ENCODE measurements at regions not wholly inside any gene's neighbourhood (a gene's known extent, or its start where the extent isn't known, plus 50 kb on each side); places are given as distances from the start of the nearest gene placed in this dataset.
A peak's percentile ranks its signal among the peaks of the same experiment; 100 is the strongest.

DNA sequence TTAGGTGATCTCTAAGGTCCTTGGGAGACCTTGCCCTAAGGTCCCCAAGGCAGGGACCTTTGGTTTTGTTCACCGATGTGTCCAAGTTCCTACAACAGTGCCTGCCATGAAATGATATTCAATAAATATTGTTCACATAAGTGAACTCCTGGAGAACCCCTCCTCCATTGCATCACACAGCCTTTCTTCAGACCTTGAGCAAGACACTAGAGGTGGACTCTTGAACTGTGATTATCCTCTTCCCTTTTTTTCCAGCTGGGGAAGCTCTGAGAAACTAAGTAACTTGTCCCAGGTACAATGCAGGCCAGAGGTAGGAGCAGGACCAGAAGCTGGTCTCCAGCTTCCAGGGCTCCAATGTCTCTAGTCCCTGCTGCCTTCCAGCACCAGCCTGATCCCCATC lies 76.6 kb upstream of the LMO1 start:
- no peak for DNase-seq (ENCODE audit: low read depth)

DNA sequence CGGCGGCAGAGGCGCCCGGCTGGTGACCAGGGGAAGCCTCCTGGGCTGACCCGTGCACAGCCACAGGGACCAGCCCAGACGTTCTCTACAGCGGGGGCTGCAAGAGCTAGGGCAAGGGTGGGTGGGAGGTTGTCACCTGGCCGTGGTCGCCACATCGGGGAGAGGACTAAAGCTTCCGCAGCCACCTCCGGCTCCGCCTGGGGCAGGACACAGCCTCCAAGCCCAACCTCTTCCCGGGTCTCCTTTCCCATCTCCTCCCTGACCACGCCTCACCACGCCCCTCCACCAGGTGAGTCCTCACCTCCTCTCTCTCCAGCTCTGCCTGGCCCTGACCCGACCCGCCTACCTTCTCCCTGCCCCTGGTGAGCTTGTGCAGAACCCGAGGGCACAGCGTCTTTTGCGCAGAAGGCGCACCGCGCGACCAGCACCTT lies 75.9 kb upstream of the LMO1 start:
- no peak for DNase-seq (ENCODE audit: low read depth)

DNA sequence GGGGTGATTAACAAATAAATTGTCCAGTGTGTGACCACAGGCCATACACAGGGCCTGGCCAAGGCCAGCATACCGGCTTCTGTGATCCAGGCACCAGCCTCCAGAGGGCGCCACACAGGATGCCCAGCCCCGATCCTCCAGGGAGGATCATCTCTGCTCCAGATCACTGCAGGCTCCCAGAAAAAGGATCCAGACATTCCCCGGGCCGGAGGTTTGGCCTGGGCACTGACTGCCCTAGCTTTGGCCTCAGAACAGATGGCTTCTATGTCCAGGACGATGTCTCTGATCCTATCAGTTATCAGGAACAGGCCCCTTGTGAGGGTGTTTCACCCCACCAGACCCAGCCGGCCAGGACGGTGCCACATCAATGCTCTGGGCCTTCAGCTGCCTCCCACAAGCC lies 74.5 kb upstream of the LMO1 start:
- DNase-seq (ENCODE audit: low read depth), result no peak

DNA sequence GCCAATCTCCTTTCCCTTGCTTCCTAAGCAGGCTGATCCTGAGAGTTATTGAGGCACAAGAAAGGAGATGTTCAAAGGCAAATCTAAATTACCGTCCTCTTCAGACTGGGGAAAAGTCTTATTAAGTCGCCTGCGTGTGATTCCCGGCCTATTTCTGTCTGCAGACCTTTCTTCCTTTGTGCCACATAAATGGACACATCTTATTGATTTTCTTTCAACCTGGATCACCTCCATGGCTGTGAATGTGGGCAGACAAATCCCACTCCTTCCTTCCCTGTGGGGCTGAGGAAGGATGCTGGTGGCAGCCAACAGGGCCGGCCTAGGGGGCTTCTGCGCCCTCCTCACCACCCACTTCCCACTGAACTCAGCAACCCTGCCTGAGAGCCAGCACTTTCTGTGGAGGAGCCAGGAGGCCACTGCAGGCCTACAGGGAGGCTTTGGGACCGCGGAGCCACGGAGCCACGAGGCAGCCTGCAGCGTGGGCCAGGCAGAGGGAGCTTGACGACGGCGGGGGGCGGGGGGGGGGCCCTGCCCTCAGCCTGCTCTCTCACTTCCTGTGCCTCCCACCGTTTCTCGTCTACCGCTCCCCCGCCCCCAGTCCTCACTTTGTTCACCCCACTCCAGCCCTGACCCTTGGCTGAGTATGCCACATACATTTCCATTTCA lies 73.6 kb upstream of the LMO1 start:
- no peak for DNase-seq (ENCODE audit: low read depth)

DNA sequence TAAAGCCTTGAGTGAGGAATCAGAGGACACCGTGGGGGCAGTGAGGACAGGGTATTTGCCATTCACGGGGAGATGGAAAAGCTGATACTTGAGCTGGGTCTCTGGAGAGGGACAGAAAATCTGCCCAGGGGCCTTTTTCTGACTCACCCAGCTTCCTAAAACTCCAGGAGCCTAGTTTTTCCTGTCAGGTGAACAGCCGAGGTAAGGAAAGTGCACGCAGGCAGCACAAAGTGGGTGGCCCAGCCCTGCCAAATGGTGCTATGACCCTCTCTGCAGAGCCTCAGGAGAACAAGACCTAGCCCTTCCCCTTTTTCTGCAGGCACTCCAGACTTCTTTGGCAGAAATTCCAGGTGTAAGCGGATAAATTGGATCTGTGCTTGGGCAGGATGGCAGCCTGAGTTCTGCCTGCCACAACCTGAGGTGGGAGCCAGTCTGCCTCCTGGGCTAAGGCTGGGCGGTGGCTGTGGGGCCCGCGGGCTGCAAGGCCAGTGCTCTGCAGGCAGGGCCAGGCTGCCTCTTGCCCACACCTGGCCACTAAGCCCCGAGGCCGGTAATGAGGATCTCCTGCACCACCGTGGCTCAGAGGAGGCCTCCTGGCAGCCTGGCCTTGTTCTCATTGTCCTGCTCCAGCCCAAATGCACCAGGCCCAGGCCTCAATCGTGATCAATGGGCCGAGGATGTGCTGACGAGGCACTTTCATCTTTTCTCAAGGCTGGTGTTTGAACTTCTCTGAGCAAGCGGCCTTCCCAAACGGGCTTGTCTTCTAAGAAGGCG lies 72.9 kb upstream of the LMO1 start:
- no peak for DNase-seq (ENCODE audit: low read depth)

DNA sequence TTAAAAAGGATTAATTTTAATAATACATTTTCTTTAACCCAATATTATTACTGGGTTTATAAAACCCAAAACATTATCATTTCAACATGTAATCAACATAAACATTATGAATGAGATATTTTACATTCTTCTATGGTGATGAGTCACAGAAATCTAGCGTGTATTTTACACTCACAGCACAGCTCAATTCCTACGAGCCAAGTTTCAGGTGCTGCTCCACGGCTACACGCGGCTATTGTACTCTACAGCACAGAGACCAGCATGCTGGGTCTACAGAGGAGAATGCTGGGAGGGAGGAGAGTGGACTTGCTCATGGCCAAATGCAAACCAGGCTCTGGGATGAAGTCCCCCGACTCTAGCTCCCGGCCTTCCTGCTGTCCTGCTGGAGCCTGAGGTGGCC lies 72.0 kb upstream of the LMO1 start:
- no peak for DNase-seq (ENCODE audit: low read depth)

DNA sequence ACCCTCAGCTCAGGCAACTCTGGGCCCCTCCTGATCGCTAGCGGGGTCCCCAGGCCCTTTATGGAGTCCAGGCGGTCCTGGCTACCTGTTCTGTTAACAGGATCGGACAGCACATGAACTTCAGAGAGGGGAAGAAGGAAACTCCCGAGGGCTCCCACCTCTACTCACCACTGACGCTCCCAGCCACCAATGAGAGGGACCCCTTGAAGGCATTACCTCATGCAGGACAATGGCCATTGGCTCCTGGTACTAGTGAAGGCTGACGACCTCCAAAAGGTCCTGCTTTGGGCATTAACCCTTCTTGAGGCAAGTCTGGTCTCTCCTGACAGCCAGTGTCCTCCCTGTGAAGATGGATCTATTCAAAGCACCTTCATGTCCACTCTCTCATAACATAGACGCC lies 71.5 kb upstream of the LMO1 start:
- DNase-seq (ENCODE audit: low read depth), result no peak

DNA sequence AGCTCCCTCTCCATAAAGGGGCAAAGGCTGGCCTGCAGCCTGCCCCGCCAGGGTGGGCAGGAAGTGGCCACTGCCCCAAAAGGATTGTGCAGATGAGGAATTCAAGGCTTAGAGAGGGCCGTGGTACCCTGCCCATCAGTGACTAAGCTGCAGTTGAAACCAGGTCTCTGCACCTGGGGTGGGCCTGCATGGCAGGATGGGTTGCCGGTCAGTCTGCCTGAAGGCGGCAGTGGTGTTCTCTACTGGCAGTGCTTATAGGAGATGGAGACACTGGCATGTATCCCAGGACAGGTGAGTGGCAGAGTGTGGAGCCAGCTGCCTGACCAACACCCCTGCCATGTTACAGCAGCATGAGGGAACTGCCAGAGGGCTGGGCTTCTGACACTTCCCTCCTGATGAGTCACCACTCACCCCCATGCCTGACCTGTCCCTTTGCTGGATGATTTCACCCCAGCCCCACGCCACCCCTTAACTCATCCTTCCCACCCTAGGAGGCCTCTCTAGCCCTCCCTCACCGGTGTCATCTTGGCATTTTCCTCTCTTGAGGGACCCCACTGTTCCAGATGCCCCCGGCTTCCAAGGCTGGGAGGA lies 70.2 kb upstream of the LMO1 start:
- DNase-seq (ENCODE audit: low read depth), result no peak

DNA sequence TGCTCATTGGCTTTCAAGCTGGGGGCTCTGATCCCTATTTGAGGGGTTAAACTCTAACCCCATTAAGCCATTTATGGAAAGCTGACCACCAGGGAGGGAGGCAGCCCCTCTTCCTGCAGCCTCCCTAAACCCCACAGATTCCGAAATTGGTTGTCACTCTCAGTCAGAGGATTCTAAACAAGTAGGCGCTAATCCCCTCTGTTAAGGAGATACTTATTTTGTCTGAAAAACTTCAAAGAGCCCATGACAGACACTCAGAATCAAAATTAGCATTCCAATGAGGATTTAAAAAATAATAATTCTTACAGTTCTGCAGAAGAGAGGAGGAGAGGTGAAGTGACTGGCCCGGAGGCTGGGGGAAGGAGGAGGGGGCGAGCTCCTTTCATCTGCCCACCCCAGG lies 69.7 kb upstream of the LMO1 start:
- no peak for DNase-seq (ENCODE audit: low read depth)

DNA sequence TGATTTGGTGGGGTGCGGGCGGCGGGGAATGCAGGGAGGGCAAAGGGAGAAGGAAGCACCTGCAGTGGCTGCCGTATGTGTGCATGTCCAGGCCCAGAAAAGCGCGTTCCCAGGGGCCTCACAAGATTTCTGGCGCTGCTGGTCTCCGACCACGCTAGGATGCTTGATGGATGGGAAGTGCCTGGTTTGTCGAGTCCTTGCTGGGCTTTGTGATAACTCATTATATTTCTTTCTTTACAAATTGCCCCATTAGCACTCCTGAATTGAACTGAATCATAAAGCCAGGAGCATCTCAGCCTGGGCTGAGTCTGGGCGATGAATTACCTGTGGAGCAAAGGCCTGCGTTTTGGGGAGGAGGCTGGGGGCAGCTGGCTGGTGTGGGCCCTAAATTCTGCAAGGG lies 69.2 kb upstream of the LMO1 start:
- DNase-seq (ENCODE audit: low read depth), result no peak

DNA sequence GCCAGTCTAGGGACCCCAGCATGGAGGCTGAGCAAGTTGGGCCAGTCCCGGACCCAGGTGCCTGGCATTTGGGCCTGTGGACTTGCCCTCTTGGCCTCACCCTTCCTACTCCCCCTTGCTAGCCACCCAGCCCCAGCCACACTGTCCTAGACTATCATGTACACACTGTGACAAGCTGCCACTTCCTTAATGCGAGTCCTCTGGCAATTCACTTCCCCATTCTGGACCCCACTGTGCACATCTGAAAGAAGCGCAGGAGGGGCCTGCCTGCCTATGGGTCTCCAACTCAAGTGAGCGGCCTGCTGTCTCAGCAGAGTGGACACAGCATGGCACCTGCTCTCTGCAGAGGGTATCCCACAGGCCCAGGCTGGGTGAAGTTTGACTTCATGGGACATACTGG lies 68.5 kb upstream of the LMO1 start:
- DNase-seq (ENCODE audit: low read depth), result no peak

DNA sequence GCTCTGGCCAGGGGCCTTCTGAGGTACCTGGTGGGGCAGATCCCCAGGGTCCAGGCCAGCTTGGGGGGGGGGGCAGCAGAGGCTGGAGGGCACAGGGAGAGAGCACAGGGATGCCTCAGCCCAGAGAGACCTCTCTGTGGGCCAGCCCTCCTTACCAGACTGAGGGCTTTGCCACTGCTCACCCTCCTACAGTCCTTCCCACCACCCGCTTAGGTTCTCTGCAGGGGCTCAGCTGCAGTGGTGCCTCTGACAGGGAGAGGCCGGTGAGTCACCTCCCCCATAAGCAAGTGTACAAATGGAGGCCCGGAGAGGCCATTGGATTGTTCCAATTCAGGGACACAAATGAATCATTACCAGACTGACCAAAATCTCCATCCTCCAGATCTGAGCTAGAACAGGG lies 68.1 kb upstream of the LMO1 start:
- DNase-seq (ENCODE audit: low read depth), result no peak

DNA sequence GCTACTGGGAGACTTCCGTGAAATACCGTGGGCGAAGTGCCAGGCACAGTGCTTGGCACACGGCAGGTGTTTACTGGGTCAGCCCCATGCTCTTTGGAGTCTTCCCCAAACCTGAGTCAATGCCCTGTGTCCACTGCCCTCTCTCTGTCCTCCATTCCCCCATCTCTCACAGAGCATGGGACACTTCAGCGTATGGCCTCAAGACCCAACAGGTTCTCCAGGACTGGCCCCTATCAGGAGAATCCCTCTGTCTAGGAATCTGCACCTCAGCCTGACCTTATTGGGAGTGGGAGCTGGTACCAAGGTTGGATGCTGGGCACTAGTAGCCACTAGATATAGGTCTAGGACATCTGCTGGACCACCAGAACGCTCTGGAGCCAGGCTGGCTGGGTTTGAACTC lies 67.2 kb upstream of the LMO1 start:
- DNase-seq (ENCODE audit: low read depth), result no peak

DNA sequence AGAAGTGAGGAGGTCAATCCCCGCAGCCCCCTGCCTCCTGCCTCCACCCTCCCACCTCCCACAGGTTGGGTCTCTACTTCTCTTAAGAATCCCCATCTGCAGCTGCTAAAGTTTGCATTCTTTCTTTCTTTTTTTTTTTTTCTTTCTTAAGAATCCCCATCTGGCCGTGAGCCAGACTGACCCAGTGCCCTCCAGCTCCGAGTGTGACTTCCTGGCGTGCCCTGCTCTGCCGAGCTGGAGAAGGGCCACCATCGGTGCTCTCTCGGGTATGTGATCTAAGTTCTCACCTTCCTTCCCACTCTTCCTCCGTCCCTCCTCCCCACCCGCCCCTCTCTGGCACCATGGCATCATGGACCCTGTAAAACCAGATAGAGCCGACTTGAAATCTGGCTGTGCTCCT lies 66.7 kb upstream of the LMO1 start:
- no peak for DNase-seq (ENCODE audit: low read depth)

DNA sequence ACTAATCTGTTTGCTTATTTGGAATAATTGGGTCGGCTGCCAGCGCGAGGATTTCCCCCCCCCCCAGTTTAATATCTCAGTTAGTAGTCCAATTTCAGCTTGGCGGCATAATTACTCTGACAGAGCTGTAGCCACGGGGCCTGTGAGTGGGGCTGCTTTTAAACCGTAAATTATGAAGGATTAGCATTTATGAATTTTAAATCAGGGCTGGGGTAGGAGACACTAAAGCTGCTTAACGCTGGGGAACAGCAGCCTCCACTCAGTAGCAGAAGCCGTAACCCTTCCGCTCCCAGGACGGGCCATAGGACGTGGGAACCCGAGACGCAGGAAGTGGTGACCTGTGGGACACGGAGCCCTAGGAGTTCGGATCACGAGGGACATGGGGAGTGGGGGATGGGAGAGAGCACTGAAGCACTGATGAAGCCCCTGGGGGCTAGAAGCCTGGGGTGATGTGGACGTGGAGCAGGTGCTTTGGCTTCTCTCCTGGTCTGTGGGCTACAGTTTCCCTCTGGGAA lies 66.2 kb upstream of the LMO1 start:
- no peak for DNase-seq (ENCODE audit: low read depth)

DNA sequence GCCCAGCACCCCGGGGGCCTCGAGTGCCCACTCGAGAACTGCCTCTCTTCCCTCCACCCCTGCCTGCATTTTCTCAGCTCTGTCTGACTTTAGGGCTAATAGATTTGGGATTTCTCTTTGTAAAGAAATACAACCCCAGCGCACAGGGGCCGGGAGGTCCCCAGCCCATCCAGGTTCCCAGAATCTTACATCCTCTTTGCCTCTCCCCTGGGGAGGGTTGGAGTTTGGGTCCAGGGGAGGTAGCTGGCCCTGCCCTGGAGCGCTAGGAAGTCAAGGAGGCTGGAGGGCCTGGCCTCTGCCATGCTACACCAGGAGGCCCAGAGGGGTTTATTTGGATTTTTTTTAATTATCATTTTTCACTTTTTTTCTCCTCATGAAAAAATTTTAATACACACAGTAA lies 65.7 kb upstream of the LMO1 start:
- no peak for DNase-seq (ENCODE audit: low read depth)

DNA sequence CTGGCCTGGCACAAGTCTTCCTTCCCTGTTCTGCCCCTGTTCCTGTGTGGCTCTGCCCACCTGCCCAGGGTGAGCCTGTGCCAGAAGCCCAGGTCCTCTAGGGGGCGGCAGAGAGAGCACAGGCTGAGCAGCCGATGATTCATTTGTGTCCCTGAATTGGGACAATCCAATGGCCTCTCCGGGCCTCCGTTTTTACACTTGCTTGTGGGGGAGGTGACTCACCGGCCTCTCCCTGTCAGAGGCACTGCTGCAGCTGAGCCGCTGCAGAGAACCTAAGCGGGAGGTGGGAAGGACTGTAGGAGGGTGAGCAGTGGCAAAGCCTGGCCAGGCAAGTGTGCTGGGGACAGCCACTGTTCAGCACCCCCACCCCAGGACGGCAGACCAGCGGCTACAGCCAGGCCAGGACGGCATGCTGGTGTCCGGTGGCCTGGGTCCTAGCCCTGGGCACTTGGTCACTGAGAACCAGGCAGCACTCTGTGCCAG lies 65.2 kb upstream of the LMO1 start:
- DNase-seq (ENCODE audit: low read depth), result peak; percentile 24

DNA sequence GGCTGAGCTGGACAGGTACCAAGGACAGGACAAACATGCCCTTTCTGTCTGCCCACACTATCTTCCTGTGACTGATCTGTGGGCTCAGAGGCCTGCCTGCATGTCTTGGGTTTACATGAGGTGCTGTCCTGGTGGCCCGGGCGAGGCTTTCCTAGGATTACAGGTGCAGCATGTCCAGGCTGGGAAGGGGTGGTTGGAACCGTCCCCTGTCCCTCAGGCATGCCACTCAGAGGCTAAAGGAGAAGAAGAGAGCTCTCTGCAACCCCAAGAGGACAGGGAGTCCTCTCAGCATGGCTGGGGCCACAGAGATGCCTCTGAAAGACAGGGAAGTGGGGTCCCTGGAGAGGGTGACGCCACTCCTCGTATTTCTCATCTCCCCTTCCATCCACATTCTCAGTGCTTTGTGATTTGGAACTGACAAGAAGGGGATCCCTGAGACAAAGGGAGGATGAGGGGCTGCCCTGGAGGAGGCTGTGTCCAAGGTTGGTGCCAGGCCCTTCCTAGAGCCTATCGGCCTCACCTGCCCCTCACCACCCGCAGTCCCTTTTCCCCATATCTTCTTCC lies 64.6 kb upstream of the LMO1 start:
- no peak for DNase-seq (ENCODE audit: low read depth)

DNA sequence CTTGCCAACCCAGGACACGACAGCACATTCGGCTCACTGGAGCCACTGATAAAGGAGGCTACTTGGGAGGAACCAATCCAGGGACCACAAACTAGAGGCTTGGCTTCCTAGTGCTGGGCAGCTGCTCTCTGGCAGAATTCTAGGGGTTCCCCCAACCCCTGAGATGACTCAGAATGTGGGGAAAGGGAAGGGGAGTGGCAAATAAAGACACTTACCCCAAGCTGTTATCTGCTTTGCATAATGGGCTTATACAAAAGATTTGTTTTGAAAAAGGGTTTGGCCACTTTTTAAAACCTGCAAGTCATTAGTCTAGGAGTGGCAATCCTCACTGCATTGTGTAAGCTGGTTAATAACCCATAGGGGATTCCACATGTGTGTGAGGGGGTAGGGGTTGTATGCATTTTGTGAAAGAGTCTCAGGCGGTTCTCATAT lies 64.1 kb upstream of the LMO1 start:
- no peak for DNase-seq (ENCODE audit: low read depth)

DNA sequence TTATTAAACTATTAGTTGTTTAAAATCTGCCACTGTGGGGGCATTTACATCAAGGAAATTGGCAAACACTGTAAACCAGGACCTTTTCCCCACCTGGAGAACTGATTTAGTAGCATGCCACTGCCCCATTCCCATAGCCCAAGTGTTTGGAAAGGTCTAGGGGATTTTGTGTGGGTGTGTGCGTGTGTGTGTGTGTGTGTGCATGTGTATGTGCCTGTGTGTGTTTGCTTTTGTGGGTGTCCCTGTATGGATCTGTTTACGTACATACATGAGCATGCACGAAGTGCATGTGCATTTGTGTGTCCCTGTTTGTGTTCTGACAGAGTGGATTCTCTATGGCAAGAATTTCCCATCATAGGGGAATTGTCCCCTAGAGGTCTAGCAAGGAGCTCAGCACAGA lies 62.7 kb upstream of the LMO1 start:
- no peak for DNase-seq (ENCODE audit: low read depth)

DNA sequence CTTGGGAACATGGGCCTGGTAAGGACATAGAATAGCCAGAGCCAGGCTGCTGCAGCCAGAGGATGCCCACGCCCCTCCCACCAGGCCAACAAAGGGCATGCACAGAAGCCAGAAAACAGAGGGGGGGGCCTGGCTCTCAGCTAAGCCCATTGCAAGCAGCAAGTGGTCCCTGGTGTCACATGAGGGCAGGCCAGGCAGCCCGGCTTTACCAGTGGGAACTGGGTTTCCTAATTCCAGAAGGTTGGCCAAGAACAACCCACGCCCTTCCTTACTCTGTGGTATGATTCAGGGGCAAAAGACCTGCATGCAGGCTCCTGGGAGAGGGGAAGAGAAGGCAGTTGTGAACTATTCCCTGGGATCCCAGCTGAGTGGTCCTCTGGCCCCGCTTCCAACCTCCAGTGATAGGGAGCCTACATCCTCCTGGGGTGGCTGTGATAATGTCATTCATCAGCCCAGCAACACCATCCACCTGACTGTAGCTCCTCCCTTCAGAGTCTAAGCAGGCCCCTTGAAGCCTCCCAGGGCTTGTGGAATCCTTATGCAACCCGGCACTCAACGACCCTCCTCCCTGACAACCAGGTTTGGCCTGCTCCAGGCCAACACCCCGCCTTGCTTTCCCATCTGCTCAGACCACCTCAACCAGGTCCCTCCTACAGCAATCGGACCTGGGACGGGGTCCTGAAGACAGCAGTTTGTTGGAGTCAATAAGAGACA lies 62.1 kb upstream of the LMO1 start:
- DNase-seq (ENCODE audit: low read depth), result no peak

All from GM04504 (cell line).